ENCODE measurements at regions not wholly inside any gene's neighbourhood (a gene's known extent, or its start where the extent isn't known, plus 50 kb on each side); places are given as distances from the start of the nearest gene placed in this dataset.
"Not testable (repeated sequence)": the region's sequence is repeated elsewhere in the genome, so short reads cannot be mapped to it uniquely, and the experiment has no call there.

DNA sequence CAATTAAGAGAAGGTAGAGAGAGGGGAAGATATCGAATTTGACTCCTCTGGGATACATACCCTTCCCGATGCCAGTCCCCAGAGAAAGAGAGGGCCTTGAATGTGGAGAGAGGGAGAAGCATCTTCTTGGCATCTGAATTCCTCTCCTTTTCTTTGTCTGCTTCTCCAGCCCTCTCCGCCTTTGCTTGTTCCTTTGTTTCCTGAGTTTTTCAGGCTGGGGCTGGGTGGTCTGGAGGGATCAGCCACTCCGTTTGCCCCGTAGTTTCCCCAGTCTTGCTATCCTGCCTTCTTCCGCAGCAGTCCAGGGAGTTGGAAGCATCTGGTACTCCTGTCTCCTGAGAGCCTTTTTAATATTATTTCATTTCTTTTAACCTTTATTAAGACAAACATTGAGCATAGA, 107.1 kb upstream of the CADM1 start:
- TF ChIP-seq, protein P1, sequence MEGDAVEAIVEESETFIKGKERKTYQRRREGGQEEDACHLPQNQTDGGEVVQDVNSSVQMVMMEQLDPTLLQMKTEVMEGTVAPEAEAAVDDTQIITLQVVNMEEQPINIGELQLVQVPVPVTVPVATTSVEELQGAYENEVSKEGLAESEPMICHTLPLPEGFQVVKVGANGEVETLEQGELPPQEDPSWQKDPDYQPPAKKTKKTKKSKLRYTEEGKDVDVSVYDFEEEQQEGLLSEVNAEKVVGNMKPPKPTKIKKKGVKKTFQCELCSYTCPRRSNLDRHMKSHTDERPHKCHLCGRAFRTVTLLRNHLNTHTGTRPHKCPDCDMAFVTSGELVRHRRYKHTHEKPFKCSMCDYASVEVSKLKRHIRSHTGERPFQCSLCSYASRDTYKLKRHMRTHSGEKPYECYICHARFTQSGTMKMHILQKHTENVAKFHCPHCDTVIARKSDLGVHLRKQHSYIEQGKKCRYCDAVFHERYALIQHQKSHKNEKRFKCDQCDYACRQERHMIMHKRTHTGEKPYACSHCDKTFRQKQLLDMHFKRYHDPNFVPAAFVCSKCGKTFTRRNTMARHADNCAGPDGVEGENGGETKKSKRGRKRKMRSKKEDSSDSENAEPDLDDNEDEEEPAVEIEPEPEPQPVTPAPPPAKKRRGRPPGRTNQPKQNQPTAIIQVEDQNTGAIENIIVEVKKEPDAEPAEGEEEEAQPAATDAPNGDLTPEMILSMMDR (IDR thresholded peaks at IDR 0.05): no peak
- Mint-ChIP-seq H3K9me3 (ENCODE audit: unreplicated experiment) (no peaks in the 10 kb centered on the region), H3K4me3 (ENCODE audit: unreplicated experiment) (no peak overlapping the region), H3K27me3 (ENCODE audit: unreplicated experiment) (peaks cover 47% of the 10 kb centered on the region), H3K27ac (ENCODE audit: unreplicated experiment) (no peak overlapping the region), H3K36me3 (ENCODE audit: unreplicated experiment) (peaks cover 2% of the 10 kb centered on the region), H3K4me1 (ENCODE audit: unreplicated experiment) (peaks cover 31% of the 10 kb centered on the region)
- no peak for DNase-seq (ENCODE audit: extremely low spot score, unreplicated experiment)

DNA sequence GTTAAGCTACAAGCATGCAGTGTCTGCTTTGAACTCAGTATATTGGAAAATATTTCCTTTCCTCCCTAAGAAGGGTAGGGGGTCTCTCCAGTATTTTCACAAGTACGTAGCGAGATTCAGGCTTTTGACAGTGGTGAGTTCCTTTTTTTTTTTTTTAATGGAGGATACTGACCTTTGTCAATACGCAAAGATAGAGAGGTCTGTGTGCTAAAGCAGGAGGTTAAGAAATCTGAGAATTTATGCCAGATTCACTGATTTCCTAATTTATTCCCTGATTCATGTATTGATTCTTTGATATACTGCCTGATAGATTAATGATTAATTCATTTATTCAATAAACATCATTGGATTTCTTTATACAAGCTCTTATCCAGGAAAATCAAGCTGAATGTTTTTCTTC, 106.7 kb upstream of the CADM1 start:
- no peak overlapping the region for H3K4me3 Mint-ChIP-seq (ENCODE audit: unreplicated experiment)
- H3K27me3 Mint-ChIP-seq (ENCODE audit: unreplicated experiment): peaks cover 52% of the 10 kb centered on the region
- no peak for DNase-seq (ENCODE audit: extremely low spot score, unreplicated experiment)
- H3K9me3 Mint-ChIP-seq (ENCODE audit: unreplicated experiment): no peaks in the 10 kb centered on the region
- peaks cover 31% of the 10 kb centered on the region for H3K4me1 Mint-ChIP-seq (ENCODE audit: unreplicated experiment)
- H3K36me3 Mint-ChIP-seq (ENCODE audit: unreplicated experiment): peaks cover 2% of the 10 kb centered on the region
- TF ChIP-seq, protein P1 (IDR thresholded peaks at IDR 0.05): no peak
- H3K27ac Mint-ChIP-seq (ENCODE audit: unreplicated experiment): no peak overlapping the region

DNA sequence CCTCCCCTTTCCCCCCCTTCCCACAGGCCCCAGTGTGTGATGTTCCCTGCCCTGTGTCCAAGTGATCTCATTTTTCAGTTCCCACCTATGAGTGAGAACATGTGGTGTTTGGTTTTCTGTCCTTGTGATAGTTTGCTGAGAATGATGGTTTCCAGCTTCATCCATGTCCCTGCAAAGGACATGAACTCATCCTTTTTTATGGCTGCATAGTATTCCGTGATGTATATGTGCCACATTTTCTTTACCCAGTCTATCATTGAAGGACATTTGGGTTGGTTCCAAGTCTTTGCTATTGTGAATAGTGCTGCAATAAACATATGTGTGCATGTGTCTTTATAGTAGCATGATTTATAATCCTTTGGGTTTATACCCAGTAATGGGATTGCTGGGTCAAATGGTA, 106.0 kb upstream of the CADM1 start:
- Mint-ChIP-seq H3K27me3 (ENCODE audit: unreplicated experiment) (peaks cover 54% of the 10 kb centered on the region), H3K4me1 (ENCODE audit: unreplicated experiment) (peaks cover 31% of the 10 kb centered on the region)
- H3K36me3 Mint-ChIP-seq (ENCODE audit: unreplicated experiment); H3K9me3 Mint-ChIP-seq (ENCODE audit: unreplicated experiment); H3K4me3 Mint-ChIP-seq (ENCODE audit: unreplicated experiment); DNase-seq (ENCODE audit: extremely low spot score, unreplicated experiment); H3K27ac Mint-ChIP-seq (ENCODE audit: unreplicated experiment): not testable (repeated sequence)

DNA sequence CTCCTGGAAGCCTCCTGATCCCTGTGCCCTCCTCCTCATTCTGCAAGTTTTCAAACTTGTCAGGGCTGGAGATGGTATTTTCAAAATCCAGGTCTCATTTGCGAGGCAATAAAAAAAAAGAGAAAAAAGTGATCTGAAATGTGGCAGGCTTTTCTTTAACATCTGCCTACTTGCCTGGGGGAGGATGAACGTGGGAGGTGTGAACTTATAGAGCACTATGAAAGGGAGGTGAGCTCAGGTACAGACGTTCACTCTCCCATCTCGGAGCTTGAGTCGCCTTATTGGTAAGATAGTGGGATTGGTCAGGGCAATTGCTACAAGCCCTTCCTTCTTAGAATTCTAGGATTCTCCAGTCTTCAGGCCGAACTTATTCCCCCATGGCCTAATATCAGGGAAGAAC, 104.8 kb upstream of the CADM1 start:
- Mint-ChIP-seq H3K27me3 (ENCODE audit: unreplicated experiment) (peaks cover 53% of the 10 kb centered on the region), H3K27ac (ENCODE audit: unreplicated experiment) (no peak overlapping the region), H3K36me3 (ENCODE audit: unreplicated experiment) (peaks cover 2% of the 10 kb centered on the region), H3K4me1 (ENCODE audit: unreplicated experiment) (peaks cover 30% of the 10 kb centered on the region), H3K9me3 (ENCODE audit: unreplicated experiment) (no peaks in the 10 kb centered on the region), H3K4me3 (ENCODE audit: unreplicated experiment) (no peak overlapping the region)
- TF ChIP-seq, protein P1 (IDR thresholded peaks at IDR 0.05): no peak
- DNase-seq (ENCODE audit: extremely low spot score, unreplicated experiment): no peak

DNA sequence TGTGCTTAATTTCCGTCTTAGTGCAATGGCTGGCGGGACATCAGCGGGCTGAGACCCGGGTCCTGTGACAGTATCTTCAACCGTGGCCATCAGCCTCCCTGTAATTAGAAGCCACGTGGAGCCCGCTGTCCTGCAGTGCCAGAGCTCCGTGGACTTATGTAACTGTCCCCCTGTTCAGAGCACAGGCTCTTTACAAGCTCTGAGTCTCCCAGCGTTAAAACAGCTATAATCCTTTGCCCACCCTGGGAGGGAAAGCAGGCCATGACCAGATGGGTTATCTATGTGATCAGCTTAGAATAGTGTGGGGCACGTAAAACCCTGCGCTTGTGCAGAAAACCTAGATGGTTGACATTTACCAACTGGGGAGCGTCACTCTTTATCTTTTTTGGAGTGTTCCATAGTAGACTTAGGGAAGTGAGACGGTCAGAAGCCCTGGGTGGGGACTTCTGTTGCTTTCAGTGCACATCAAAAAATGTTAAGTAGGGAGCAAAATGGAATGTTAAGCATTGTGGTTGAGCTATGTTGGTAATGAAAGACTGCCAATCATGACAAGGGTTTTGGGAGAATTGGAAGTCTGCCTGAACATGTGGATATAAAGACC, 103.5 kb upstream of the CADM1 start:
- no peak for DNase-seq (ENCODE audit: extremely low spot score, unreplicated experiment)
- peaks cover 45% of the 10 kb centered on the region for H3K27me3 Mint-ChIP-seq (ENCODE audit: unreplicated experiment)
- TF ChIP-seq, protein P1 (IDR thresholded peaks at IDR 0.05): no peak
- H3K27ac Mint-ChIP-seq (ENCODE audit: unreplicated experiment): no peak overlapping the region
- H3K36me3 Mint-ChIP-seq (ENCODE audit: unreplicated experiment): peaks cover 2% of the 10 kb centered on the region
- peaks cover 24% of the 10 kb centered on the region for H3K4me1 Mint-ChIP-seq (ENCODE audit: unreplicated experiment)
- no peak overlapping the region for H3K4me3 Mint-ChIP-seq (ENCODE audit: unreplicated experiment)
- no peaks in the 10 kb centered on the region for H3K9me3 Mint-ChIP-seq (ENCODE audit: unreplicated experiment)
